ENCODE measurements at regions not wholly inside any gene's neighbourhood (a gene's known extent, or its start where the extent isn't known, plus 50 kb on each side); places are given as distances from the start of the nearest gene placed in this dataset.

GRCh38 chr3:148642214-148642613 is 55.5 kb upstream of the AGTR1 start:
- TF ChIP-seq CTCF (IDR thresholded peaks at IDR 0.05) (no peak), POLR2A (IDR thresholded peaks at IDR 0.05) (no peak), EP300 (IDR thresholded peaks at IDR 0.05) (no peak)
